ENCODE measurements at regions not wholly inside any gene's neighbourhood (a gene's known extent, or its start where the extent isn't known, plus 50 kb on each side); places are given as distances from the start of the nearest gene placed in this dataset.

DNA sequence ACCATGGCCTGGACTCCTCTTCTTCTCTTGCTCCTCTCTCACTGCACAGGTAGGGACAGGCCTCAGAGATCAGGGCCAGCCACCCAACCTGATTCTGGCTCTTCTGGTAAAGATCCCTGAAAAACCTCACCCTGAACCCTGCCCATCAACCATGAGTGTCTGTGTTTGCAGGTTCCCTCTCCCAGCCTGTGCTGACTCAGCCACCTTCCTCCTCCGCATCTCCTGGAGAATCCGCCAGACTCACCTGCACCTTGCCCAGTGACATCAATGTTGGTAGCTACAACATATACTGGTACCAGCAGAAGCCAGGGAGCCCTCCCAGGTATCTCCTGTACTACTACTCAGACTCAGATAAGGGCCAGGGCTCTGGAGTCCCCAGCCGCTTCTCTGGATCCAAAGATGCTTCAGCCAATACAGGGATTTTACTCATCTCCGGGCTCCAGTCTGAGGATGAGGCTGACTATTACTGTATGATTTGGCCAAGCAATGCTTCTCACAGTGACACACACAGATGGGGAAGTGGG lies 80.9 kb downstream of the ZNF280B start:
- TF ChIP-seq, protein P1, sequence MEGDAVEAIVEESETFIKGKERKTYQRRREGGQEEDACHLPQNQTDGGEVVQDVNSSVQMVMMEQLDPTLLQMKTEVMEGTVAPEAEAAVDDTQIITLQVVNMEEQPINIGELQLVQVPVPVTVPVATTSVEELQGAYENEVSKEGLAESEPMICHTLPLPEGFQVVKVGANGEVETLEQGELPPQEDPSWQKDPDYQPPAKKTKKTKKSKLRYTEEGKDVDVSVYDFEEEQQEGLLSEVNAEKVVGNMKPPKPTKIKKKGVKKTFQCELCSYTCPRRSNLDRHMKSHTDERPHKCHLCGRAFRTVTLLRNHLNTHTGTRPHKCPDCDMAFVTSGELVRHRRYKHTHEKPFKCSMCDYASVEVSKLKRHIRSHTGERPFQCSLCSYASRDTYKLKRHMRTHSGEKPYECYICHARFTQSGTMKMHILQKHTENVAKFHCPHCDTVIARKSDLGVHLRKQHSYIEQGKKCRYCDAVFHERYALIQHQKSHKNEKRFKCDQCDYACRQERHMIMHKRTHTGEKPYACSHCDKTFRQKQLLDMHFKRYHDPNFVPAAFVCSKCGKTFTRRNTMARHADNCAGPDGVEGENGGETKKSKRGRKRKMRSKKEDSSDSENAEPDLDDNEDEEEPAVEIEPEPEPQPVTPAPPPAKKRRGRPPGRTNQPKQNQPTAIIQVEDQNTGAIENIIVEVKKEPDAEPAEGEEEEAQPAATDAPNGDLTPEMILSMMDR (IDR thresholded peaks at IDR 0.05) = no peak
- no peak for TF ChIP-seq POLR2A (IDR thresholded peaks at IDR 0.05)

Data from right lobe of liver (tissue), 4 donors.